Motor neuron (in vitro differentiated cells): ENCODE measurements at regions not wholly inside any gene's neighbourhood (a gene's known extent, or its start where the extent isn't known, plus 50 kb on each side); places are given as distances from the start of the nearest gene placed in this dataset.

Experiments
- ATAC-seq, 8 experiments: fragments of 200-7000 bp; cut with Tn5 transposase; replicated peaks in 6 of 8; 2 replicates each; pipeline ENCODE4 v1.8.0; 2021; ENCODE audit warnings: mild to moderate bottlenecking in 8 of 8, moderate library complexity in 8 of 8
- H3K27ac ChIP-seq, 2 donors: fragments of 250-450 bp; sonication (Bioruptor Pico); 2 replicates each; pipeline ENCODE4 v1.9.0; 2021; ENCODE audit warnings: antibody characterized with exemption in 2 of 2, mild to moderate bottlenecking in 2 of 2, moderate library complexity in 1 of 2
- H3K4me1 ChIP-seq, 2 donors: fragments of 250-450 bp; sonication (Bioruptor Pico); replicated peaks in 1 of 2; 2 replicates each; pipeline ENCODE4 v1.6.1; 2021; ENCODE audit warnings: antibody characterized with exemption in 2 of 2, mild to moderate bottlenecking in 2 of 2, moderate library complexity in 1 of 2
- H3K4me3 ChIP-seq, 5 donors: fragments of 250-450 bp; sonication (Bioruptor Pico); 2 replicates each; pipeline ENCODE4 v1.9.0; 2021; ENCODE audit warnings: antibody characterized with exemption in 5 of 5, mild to moderate bottlenecking in 5 of 5, moderate library complexity in 4 of 5
- WGBS, 10 experiments: fragments of 450-650 bp; shearing (Covaris generic); methylation state at CpG; one replicate each; pipeline ENCODE4 v1.0.0; 2022; 5-methylcytosine and 5-hydroxymethylcytosine counted together
- in situ Hi-C, 9 experiments: fragments of 400-800 bp; cut with MboI; loops; one replicate each; pipeline ENCODE4 v1.15.0; 2021; ENCODE audit warnings: low sequenced_read_pairs in 9 of 9, low pct_unique_long_range_greater_than_20kb in 2 of 9; ENCODE audit not compliant: unreplicated experiment in 9 of 9

- in situ Hi-C loops = no loop called here
- no peak overlapping the region for H3K4me3 ChIP-seq
- ATAC-seq = no peak
- H3K27ac ChIP-seq = no peak overlapping the region
- peaks cover 0 to 8% of the 10 kb centered on the region in 2 donors for H3K4me1 ChIP-seq
These were observed 728.5 kb upstream of the NRXN1 start for GRCh38 chr2:51760441-51760840.

- Histone ChIP-seq H3K27ac (no peak overlapping the region), H3K4me3 (no peak overlapping the region), H3K4me1 (peaks cover 0 to 8% of the 10 kb centered on the region in 2 donors)
- no peak for ATAC-seq
- in situ Hi-C loops = no loop called here
- WGBS, 10 experiments = 33 to 100% (median 88%) methylated on average over 1 of the region's 1 CpG; no CpG with 5 or more reads in 2 of the 10 experiments
These were observed 726.1 kb upstream of the NRXN1 start for GRCh38 chr2:51758081-51758480.

GRCh38 chr2:51734115-51734514 lies 702.2 kb upstream of the NRXN1 start:
- in situ Hi-C loops = no loop called here
- no peak overlapping the region for H3K27ac ChIP-seq
- WGBS, 10 experiments = 29 to 100% (median 92%) methylated on average over 1 of the region's 1 CpG; no CpG with 5 or more reads in 1 of the 10 experiments
- ATAC-seq = peak in 1 of 8 experiments; percentile 20
- H3K4me1 ChIP-seq = no peaks in the 10 kb centered on the region
- H3K4me3 ChIP-seq = no peak overlapping the region

- H3K4me3 ChIP-seq = no peak overlapping the region
- H3K4me1 ChIP-seq = no peaks in the 10 kb centered on the region
- H3K27ac ChIP-seq = no peak overlapping the region
- 0 to 11% (median 0%) methylated on average over 1 of the region's 1 CpG; no CpG with 5 or more reads in 3 of the 10 experiments for WGBS, 10 experiments
- ATAC-seq = no peak
- in situ Hi-C loops = no loop called here
These were observed 691.8 kb upstream of the NRXN1 start for GRCh38 chr2:51723691-51724090.

- H3K27ac ChIP-seq = no peak overlapping the region
- in situ Hi-C loops = no loop called here
- 0 to 100% (median 83%) methylated on average over 1 of the region's 1 CpG for WGBS, 10 experiments
- H3K4me1 ChIP-seq = no peaks in the 10 kb centered on the region
- ATAC-seq = peak in 2 of 8 experiments; percentile 22 to 88
- H3K4me3 ChIP-seq = no peak overlapping the region
These were observed 690.4 kb upstream of the NRXN1 start for GRCh38 chr2:51722311-51722710.

- WGBS, 10 experiments = 0 to 100% (median 70%) methylated on average over 1 of the region's 1 CpG; no CpG with 5 or more reads in 2 of the 10 experiments
- in situ Hi-C loops = no loop called here
- no peaks in the 10 kb centered on the region for H3K4me1 ChIP-seq
- H3K27ac ChIP-seq = no peak overlapping the region
- H3K4me3 ChIP-seq = no peak overlapping the region
- no peak for ATAC-seq
These were observed 688.9 kb upstream of the NRXN1 start for GRCh38 chr2:51720826-51721225.

GRCh38 chr2:51718881-51719280 lies 686.9 kb upstream of the NRXN1 start:
- H3K4me3 ChIP-seq = no peak overlapping the region
- no peak overlapping the region for H3K27ac ChIP-seq
- no peak for ATAC-seq
- in situ Hi-C loops = no loop called here
- H3K4me1 ChIP-seq = no peaks in the 10 kb centered on the region

- WGBS, 10 experiments = 24 to 100% (median 89%) methylated on average over 1 to 3 of the region's 3 CpGs; no CpG with 5 or more reads in 1 of the 10 experiments
- Histone ChIP-seq H3K27ac (no peak overlapping the region), H3K4me1 (no peaks in the 10 kb centered on the region), H3K4me3 (no peak overlapping the region)
- in situ Hi-C loops = no loop called here
- peak in 5 of 8 experiments; percentile 50 to 76 (median 58) for ATAC-seq
These were observed 685.4 kb upstream of the NRXN1 start for GRCh38 chr2:51717312-51717711.

GRCh38 chr2:51711766-51712165 lies 679.8 kb upstream of the NRXN1 start:
- ATAC-seq = no peak
- H3K4me1 ChIP-seq = no peaks in the 10 kb centered on the region
- in situ Hi-C loops = no loop called here
- H3K27ac ChIP-seq = no peak overlapping the region
- no peak overlapping the region for H3K4me3 ChIP-seq
- WGBS, 10 experiments = 3 to 100% (median 84%) methylated on average over 1 to 3 of the region's 3 CpGs

- WGBS, 10 experiments = 0 to 65% (median 53%) methylated on average over 1 to 3 of the region's 3 CpGs; no CpG with 5 or more reads in 5 of the 10 experiments
- peak in 1 of 8 experiments; percentile 63 for ATAC-seq
- in situ Hi-C loops = no loop called here
These were observed 678.3 kb upstream of the NRXN1 start for GRCh38 chr2:51710222-51710621.

GRCh38 chr2:51707625-51708024 lies 675.7 kb upstream of the NRXN1 start:
- H3K4me1 ChIP-seq = no peaks in the 10 kb centered on the region
- 0 to 100% (median 78%) methylated on average over 1 to 3 of the region's 3 CpGs; no CpG with 5 or more reads in 1 of the 10 experiments for WGBS, 10 experiments
- no peak overlapping the region for H3K27ac ChIP-seq
- no peak overlapping the region for H3K4me3 ChIP-seq
- ATAC-seq = no peak
- in situ Hi-C loops = no loop called here

More at GRCh38 chr2:51710222-51710621, 678.3 kb upstream of the NRXN1 start:
- Histone ChIP-seq H3K4me3 (no peak overlapping the region), H3K27ac (no peak overlapping the region), H3K4me1 (no peaks in the 10 kb centered on the region)

GRCh38 chr2:51706220-51706619 lies 674.3 kb upstream of the NRXN1 start:
- Histone ChIP-seq H3K4me3 (no peak overlapping the region), H3K4me1 (no peaks in the 10 kb centered on the region), H3K27ac (no peak overlapping the region)
- 20 to 94% (median 80%) methylated on average over 1 to 3 of the region's 3 CpGs; no CpG with 5 or more reads in 3 of the 10 experiments for WGBS, 10 experiments
- in situ Hi-C loops = no loop called here
- ATAC-seq = peak in 2 of 8 experiments; percentile 21 to 24

- in situ Hi-C loops = no loop called here
These were observed 673.5 kb upstream of the NRXN1 start for GRCh38 chr2:51705417-51705816.

GRCh38 chr2:51698021-51698420 lies 666.1 kb upstream of the NRXN1 start:
- 15 to 100% (median 88%) methylated on average over 2 to 3 of the region's 3 CpGs for WGBS, 10 experiments
- Histone ChIP-seq H3K4me3 (no peak overlapping the region), H3K4me1 (no peaks in the 10 kb centered on the region), H3K27ac (no peak overlapping the region)
- no peak for ATAC-seq
- in situ Hi-C loops = no loop called here

More at GRCh38 chr2:51705417-51705816, 673.5 kb upstream of the NRXN1 start:
- H3K4me1 ChIP-seq = no peaks in the 10 kb centered on the region
- H3K4me3 ChIP-seq = no peak overlapping the region
- ATAC-seq = no peak
- WGBS, 10 experiments = 0 to 100% (median 80%) methylated on average over 1 of the region's 1 CpG; no CpG with 5 or more reads in 3 of the 10 experiments
- H3K27ac ChIP-seq = no peak overlapping the region
